ENCODE measurements at regions not wholly inside any gene's neighbourhood (a gene's known extent, or its start where the extent isn't known, plus 50 kb on each side); places are given as distances from the start of the nearest gene placed in this dataset.

DNA sequence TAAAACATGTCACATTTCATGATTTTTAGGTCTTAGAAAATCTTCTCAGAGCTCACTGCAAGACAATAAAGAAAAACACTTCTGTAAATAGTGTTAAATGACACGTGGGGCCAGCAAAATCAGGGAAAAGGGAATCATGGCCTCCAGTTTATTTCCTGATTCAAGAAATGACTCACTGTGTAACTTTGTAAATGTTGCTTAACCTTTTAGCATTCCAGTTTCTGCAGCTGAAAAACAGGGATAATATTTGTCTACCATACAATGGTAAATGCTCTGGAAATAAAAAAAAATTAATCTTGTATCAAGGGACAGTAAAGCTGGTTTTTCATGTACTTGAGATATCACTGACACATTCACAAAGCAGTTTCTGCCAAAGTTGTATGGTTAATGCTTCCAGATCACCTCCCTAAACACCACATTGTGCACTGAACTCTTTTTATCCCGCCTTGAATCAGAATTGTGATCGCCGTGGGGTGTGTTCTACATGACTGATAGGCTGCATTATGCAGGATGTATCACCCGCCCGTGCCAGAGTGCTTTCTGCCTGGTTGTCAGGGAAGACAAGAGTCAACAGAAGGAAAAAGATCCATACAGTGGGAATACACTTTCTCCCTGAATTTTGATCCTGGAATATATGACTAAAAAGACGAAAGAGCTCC, 238.8 kb downstream of the IKZF2 start:
- 52% methylated on average over 7 of the region's 7 CpGs for WGBS (ENCODE audit: insufficient coverage, low coverage, low lambda C conversion rate, missing lambda C conversion rate)
- intact Hi-C loops (cut with DNase I): loop anchor here in 1 of 2 donors (10.0 kb wide), 1 partner anchor 242 kb away; the partner anchor contains the start of gene IKZF2
- H3K27ac ChIP-seq: peak overlapping the region in 1 of 3 donors; percentile 3
- H3K27me3 ChIP-seq: no peaks in the 10 kb centered on the region
- H3K9me3 ChIP-seq: no peaks in the 10 kb centered on the region
- TF ChIP-seq POLR2A (IDR thresholded peaks at IDR 0.05): no peak
- TF ChIP-seq, protein P1, sequence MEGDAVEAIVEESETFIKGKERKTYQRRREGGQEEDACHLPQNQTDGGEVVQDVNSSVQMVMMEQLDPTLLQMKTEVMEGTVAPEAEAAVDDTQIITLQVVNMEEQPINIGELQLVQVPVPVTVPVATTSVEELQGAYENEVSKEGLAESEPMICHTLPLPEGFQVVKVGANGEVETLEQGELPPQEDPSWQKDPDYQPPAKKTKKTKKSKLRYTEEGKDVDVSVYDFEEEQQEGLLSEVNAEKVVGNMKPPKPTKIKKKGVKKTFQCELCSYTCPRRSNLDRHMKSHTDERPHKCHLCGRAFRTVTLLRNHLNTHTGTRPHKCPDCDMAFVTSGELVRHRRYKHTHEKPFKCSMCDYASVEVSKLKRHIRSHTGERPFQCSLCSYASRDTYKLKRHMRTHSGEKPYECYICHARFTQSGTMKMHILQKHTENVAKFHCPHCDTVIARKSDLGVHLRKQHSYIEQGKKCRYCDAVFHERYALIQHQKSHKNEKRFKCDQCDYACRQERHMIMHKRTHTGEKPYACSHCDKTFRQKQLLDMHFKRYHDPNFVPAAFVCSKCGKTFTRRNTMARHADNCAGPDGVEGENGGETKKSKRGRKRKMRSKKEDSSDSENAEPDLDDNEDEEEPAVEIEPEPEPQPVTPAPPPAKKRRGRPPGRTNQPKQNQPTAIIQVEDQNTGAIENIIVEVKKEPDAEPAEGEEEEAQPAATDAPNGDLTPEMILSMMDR (IDR thresholded peaks at IDR 0.05): no peak
- no peaks in the 10 kb centered on the region for H3K4me1 ChIP-seq
- no peaks in the 10 kb centered on the region for H3K36me3 ChIP-seq
- DNase-seq: no peak
- H3K4me3 ChIP-seq: no peak overlapping the region
- peak in 2 of 4 donors; percentile 62 to 68 for ATAC-seq

GRCh38 chr2:212911011-212911410, 240.4 kb downstream of the IKZF2 start:
- intact Hi-C loops (cut with DNase I): loop anchor here in 1 of 2 donors (10.0 kb wide), 1 partner anchor 244 kb away; the partner anchor contains the start of gene IKZF2
- DNase-seq (no peak), ATAC-seq (no peak)
- Histone ChIP-seq H3K36me3 (no peaks in the 10 kb centered on the region), H3K9me3 (no peaks in the 10 kb centered on the region), H3K4me1 (no peaks in the 10 kb centered on the region), H3K27me3 (no peaks in the 10 kb centered on the region), H3K4me3 (no peak overlapping the region), H3K27ac (no peak overlapping the region)
- 72% methylated on average over 4 of the region's 4 CpGs for WGBS (ENCODE audit: insufficient coverage, low coverage, low lambda C conversion rate, missing lambda C conversion rate)
- TF ChIP-seq, protein P1 (IDR thresholded peaks at IDR 0.05): no peak
- no peak for TF ChIP-seq POLR2A (IDR thresholded peaks at IDR 0.05)

GRCh38 chr2:212908682-212909435, 242.6 kb downstream of the IKZF2 start:
- DNase-seq (no peak), ATAC-seq (no peak)
- TF ChIP-seq, protein P1 (IDR thresholded peaks at IDR 0.05): no peak
- TF ChIP-seq POLR2A (IDR thresholded peaks at IDR 0.05): no peak
- Histone ChIP-seq H3K27ac (no peak overlapping the region), H3K36me3 (no peaks in the 10 kb centered on the region), H3K9me3 (no peaks in the 10 kb centered on the region), H3K4me1 (no peaks in the 10 kb centered on the region), H3K27me3 (no peaks in the 10 kb centered on the region), H3K4me3 (no peak overlapping the region)
- intact Hi-C loops (cut with DNase I): no loop called here
- 60% methylated on average over 4 of the region's 4 CpGs for WGBS (ENCODE audit: insufficient coverage, low coverage, low lambda C conversion rate, missing lambda C conversion rate)

GRCh38 chr2:212908031-212908430, 243.4 kb downstream of the IKZF2 start:
- H3K4me3 ChIP-seq: no peak overlapping the region
- intact Hi-C loops (cut with DNase I): no loop called here
- no peaks in the 10 kb centered on the region for H3K4me1 ChIP-seq
- DNase-seq (no peak), ATAC-seq (no peak)
- TF ChIP-seq, protein P1 (IDR thresholded peaks at IDR 0.05): no peak
- TF ChIP-seq POLR2A (IDR thresholded peaks at IDR 0.05): no peak
- H3K27me3 ChIP-seq: no peaks in the 10 kb centered on the region
- H3K27ac ChIP-seq: no peak overlapping the region
- 70% methylated on average over 5 of the region's 5 CpGs for WGBS (ENCODE audit: insufficient coverage, low coverage, low lambda C conversion rate, missing lambda C conversion rate)
- no peaks in the 10 kb centered on the region for H3K9me3 ChIP-seq
- H3K36me3 ChIP-seq: no peaks in the 10 kb centered on the region
